Cerebellar cortex (tissue), 1 donor: ENCODE measurements at regions not wholly inside any gene's neighbourhood (a gene's known extent, or its start where the extent isn't known, plus 50 kb on each side); places are given as distances from the start of the nearest gene placed in this dataset.
"Not testable (repeated sequence)": the region's sequence is repeated elsewhere in the genome, so short reads cannot be mapped to it uniquely, and the experiment has no call there.

Experiments used
- DNase-seq: peaks from one replicate; pipeline ENCODE4 v3.0.0-alpha.2; 2015; ENCODE audit warnings: low spot score

DNA sequence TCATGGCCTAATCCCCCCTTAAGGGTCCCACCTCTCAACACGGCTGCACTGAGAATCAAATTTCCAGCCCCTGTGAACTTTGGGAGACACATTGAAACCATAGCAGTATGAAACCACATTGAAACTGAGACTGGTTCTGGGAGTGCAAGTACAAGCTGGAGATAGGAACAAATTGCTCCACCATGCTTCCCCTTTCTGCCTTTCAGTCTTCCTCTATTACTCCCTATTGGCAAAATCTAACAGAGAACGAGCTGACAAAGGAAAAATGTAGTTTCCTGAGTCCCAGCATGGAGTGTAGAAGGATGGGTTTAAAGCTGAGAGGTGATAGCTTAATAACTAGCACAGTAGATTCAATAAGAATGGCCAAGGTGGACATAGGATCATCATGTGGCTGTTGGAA lies 161.7 kb upstream of the RPL34 start:
- DNase-seq = no peak

DNA sequence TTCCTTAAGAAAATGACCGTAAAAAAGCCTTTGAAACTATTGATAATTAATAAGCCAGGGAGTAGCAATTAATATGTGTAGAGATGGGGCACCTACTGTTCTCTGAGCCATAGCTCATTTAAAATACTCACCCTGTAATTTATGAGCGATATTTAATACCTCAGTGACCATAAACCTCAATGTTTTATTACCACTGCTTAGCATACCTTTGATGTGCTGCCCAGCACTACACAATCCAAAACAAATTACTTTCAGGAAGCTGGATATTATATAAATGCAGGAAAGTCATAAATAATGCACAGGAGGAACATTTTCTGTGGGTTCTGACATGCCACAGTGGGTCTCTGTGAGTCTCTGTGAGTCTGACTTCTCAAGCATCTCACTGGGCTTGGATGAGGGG lies 166.1 kb upstream of the RPL34 start:
- DNase-seq = no peak

DNA sequence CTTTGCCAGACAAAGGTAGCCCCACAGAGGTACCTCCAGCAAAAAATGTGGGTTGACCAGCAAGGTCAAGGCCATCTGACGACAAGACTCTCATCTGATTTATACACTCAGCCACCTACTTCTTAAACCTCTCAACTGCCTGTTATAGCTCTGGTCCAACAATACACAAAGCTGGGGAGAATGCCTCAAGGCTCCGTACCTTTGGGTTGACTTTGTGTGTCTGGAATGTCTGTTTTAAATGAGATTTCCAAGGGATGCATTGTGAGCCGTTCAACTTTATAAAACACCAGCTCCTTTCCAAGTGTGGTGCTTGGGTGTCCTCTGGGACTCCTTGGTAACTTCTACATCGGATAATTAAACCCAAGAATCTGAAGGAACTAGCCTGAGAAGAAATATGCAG lies 167.0 kb upstream of the RPL34 start:
- DNase-seq = no peak

DNA sequence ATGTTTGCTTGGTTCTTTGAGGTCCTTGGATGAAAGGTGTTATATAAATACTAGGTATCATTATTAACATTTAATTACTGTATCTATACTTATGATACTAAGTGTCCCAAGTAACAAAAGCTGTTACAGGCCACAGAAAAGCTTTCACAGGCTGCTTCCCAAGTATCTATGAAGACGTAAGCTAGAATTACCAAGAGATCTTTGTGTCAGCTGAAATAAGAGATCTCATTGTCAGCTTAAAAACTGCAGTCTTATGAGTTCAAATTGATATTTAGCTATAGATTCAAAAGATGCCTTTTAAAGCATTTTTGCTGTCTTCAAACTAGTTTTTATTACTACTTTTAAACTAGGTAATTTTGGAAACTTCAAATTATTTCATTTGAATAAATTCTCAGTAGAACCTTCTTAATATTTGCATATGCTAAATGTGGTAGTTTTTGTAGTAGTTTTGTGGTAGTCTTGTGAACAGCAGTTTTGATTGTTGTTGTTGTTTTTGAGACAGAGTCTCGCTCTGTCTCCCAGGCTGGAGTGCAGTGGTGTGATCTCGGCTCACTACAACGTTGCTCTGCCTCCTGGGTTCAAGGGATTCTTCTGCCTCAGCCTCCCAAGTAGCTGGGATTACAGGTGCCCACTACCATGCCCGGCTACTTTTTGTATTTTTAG lies 170.0 kb upstream of the RPL34 start:
- DNase-seq = no peak

DNA sequence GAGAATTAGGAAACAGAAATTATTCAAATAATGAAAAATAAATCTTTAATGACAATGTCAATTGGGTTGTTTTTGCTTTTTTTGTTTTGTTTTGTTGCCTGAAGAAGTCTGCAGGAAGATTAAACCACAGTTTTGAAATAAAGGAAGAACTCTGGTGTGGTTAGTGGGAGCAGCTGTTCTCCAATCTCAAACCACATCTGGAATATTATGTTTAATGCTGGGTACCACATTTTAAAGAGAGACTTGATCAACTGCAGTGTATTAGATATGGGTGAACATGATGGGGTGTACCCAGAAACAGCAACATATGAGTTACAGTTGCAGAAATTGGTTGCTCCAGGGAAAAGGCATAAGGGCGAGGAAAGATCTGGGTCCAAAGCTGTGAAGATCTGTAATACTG lies 171.2 kb upstream of the RPL34 start:
- DNase-seq = no peak

DNA sequence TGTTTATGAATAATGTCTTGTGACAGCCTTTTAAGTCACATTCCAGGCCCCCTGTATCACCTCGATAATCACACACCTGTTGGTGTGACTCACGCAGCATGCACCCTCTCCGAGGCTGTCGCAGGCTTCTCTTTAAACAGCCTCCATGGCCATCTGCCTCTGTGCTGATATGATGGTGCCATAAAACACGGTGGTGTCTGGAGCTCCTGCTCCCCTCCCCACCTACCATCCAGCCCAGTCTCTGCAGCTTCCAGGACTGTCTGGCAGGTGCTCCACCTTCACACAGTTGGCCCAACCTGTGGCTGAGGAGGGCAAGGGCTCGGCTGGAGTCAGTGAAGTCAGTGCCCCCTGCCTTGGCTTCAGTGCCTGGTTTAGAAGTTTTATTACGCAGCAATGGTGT lies 173.8 kb upstream of the RPL34 start:
- no peak for DNase-seq

DNA sequence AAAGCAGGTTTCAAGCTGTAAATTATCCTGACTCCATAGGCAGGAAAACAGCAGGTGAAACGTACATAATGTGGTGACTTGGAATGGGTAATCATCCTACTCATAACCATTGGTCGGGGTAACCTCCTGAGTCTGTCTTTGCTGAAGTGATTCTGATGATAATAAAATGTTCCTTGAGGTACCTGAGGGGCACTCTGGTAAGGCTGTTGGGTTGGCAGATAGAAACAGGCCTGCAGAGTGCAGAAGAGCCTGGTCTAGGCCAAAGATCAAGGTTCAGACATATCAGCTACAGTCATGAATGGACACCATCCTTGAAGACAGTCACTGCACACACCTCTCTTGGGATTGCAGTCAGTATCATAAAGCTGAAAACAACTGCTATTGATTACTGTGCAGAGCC lies 174.7 kb upstream of the RPL34 start:
- DNase-seq = no peak

DNA sequence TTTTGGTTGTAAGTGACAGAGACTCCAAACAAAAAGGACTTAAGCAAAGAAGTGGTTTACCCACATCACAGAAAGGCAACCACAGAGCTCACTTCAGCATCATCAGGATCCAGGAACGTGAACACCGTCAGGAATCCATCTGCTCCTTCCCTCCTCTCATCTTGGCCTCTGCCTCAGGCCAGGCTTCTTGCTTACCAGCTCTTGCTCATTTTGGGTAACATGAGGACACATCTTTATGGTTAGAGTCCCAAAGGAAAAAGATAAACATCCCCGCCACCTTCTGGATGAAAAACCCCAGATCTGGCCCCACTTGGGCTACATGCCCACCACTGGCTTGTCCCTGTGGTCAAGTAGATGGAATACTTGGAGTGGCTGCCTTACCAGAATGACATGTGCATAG lies 176.8 kb upstream of the RPL34 start:
- no peak for DNase-seq

DNA sequence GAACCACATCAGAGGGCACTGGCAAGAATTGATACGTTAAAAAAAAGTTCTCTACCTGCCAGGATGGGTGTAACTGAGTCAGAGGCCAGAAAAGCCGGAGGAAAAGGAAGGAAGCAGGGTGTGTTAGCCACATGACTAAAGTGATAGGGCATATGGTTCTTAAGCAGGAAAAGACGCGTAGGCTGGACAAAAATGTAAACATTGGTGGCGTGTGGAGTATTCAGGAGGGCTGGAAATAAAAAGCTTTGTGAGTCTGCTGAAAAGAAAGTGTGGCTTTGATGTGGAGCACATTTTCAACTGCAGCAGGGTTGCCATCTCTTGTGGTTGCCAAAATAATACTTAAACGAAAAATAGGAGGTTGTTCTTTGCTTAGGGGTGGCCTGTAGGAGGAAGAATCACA lies 186.5 kb upstream of the RPL34 start:
- DNase-seq = no peak

DNA sequence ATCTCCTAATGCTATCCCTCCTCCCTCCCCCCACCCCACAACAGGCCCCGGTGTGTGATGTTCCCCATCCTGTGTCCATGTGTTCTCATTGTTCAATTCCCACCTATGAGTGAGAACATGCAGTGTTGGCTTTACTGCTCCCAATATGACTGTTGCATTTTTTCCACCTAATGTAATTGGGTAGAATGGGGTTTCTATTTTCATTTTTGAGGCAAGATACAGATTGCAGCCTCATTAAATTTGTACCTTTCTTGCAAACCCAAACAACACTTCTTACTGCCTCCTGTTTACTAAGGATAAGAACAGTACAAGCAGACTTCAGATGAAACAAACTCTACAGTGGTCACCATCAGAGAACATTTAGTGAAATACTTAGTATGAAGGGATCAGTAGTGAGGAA lies 187.0 kb upstream of the RPL34 start:
- not testable (repeated sequence) for DNase-seq

DNA sequence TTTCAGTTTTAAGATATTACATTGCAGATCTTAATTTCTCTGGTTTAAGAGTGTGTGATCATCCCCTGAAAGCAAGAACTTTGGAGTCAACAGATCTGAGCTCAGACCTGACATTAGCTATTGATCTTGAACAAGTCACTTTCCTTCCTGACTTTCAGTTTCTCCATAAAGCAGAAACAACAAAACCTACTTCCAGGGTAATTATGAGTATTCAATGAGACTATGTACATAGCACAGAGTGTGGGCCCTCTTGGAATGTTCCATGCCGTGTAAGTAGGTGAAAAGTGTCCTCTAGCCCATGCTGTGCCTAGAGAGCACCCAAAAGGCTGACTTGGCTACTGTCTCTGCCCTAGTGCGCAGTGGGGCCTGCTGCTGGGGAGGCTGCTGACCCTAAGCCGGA lies 188.0 kb upstream of the RPL34 start:
- DNase-seq = no peak

DNA sequence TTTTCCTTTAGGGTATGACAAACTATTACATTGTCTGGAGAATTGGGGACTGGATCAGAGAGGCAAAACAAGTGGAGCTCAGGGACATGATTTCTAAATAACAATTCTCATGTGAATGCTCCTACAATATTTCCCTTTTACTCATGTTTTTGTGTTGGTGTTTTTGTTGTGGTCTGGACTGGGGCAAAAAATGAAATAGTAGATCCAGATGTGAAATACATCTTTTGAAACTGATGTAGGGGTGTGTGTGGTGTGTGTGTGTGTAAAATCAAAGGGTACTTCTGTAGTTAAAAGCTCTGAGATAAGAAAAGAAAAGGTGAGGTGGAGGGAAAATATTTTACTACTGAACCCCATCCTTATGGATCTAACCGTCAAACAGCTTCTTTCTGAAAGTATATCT lies 188.4 kb upstream of the RPL34 start:
- DNase-seq = no peak

DNA sequence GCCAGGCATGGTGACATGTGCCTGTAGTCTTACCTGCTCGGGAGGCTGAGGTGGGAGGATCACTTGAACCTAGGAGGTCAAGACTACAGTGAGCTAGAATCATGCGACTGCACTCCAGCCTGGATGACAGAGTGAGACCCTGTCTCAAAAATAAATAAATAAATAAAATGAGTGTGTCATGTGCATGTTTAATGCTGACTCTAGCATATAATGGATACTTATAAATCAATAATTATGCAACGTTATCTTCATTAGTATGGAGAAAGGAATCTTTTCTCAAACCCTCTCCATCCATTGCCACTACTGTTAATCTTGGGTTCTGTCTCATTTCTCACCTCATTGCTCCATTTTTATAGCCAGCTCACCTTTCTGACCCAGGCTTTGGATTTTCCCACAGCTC lies 189.5 kb upstream of the RPL34 start:
- DNase-seq = no peak

DNA sequence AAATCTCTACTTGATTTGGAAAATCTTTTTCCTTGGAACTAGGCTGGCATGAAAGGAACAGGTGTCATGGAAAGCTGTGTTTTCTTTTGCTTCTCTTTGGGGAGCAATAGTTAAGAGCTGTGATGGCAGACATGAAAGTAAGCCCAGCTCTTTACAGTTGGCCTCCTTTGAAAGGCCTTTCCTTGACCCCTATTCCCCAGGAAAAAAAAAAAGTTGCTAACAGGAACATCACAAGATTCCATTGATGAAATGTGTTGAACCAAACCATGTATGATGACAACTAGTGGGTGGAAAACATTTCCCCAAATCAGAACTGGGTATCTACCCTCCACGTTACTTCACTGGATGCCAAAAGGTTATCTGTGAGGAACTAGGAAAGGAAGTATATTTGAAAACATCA lies 190.7 kb upstream of the RPL34 start:
- DNase-seq = no peak

DNA sequence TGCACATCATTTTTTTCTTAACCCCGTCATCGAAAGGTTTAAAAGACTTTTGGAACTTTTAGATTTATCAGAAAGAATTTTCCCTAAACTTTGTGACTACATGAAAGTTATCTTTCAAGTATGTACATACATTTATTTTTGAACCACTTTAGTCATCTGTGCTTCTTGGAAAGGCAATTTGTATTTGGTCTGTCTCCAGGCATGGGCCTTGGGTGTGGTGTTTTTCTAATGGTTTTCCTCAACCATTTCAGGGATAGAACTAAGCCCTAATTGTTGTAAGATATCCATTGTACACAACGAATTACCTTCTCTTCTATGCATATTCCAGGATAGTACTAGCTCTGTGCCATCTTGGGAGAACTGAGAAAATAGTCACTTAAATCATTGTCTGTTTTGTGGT lies 191.5 kb upstream of the RPL34 start:
- no peak for DNase-seq

DNA sequence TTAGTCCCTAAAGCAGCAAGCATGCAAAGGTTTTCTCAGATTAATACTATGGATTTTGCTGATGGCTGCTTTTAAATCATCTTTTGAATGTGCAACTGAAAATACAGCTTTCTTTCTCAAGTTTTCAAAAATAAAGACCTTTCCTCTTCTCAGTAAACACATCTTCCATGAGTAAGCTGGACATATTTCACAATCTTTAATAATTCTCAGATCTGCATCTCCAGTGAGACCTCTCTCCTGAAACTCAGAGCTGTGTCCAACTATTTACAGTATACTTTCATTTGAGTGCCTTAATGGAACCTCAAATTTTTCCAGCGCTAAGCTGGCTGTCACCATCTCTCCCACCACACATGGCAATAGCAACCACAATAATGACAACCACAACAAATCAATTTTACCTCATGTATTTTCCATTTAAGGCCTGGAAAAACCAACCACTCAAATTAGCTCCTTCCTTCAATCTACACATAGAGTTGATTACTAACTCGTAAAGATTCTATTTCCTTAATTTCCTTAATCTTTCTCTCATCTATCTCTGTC lies 192.4 kb upstream of the RPL34 start:
- DNase-seq = no peak

DNA sequence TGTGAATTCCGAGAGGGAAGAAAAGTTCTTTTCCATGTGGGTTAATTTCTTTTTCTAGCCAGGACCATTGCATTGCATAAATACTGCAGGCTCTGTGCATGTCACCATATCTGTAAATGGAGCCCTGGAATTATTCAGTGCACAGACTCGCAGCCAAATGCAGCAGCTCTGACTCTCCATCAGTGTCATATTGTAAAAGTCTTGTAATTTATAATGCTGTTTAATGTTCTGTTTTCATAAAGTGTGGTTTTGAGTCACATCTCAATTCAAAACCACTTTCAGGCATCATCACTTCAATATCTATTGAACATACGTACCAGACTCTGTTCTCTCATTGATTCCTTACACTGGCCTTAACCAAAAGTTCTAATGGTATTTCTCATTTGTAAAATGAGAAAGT lies 193.9 kb upstream of the RPL34 start:
- no peak for DNase-seq

DNA sequence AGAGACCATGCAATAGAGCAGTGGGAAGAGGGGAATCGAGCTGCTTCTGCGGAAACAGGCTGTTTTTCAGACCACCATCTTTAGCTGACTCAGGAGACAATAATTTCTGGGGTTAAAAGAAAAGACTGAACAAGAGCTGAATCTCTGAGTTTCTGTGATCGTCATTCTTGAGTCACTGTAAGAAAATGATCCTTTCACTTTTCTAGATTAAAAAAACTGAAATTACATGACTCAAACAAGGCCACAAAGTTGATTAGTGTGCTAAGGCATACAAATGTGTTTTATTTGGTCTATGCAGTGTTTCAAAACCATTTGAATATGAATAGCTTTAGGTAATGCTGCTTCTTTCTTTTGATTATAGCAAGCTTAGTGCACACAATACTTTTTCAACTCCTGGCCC lies 194.4 kb upstream of the RPL34 start:
- no peak for DNase-seq

DNA sequence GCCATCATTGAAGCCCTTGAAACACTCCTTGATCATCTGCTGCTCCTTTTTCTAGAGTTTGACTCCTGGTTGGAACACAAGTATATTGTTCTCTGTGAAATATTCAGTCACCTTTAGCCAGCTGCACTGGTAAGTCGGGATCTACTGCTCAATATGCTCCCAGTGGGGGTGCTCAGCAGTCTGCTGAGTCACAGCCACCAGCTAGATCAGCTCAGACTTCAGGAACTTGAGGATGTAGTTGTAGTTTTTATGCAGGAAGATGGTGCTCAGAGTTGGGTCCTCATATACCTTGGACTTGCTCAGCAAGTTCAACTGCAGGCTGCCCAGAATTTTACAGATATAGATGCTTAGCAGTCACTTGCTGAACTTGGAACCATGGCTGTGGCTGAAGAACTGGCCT lies 202.5 kb upstream of the RPL34 start:
- DNase-seq = no peak

DNA sequence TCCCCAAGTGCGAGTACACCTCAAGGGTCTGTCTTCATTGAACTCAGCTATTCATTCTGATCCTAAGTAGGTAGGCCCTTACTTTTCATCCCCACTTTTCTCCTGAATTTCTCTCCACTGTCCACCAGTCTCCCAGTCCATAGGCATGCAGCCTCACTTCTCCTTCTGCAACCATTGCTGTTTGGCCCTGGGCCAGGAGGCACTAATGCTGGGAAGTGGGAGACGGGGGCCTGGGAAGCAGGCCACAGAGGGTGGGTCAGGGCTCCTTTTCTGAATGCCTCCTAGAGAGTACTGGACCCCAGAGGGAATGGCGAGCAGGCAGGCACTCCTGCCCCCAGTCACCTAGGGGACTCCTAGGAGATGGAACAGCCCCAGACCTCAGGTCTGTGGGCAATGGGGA lies 203.5 kb upstream of the RPL34 start:
- no peak for DNase-seq

DNA sequence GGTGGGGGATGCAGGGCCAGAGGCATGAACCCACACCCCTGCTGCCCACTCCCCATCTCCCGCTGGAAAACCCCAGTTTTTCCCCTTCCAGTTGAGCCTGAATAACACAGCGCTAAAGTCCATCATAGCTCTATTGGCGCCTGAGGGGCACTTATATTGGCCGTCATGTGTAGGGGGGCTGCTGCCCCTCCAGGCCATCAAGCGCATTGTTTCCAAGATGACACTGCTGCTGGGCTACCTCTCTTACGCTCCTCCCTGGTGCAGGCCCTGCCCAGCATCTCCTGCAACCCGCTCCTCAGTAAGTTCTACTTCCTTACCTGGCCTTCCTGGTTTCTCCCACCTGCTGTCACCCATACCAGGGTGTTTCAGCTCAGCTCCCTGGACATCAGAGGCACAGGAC lies 205.0 kb upstream of the RPL34 start:
- no peak for DNase-seq

DNA sequence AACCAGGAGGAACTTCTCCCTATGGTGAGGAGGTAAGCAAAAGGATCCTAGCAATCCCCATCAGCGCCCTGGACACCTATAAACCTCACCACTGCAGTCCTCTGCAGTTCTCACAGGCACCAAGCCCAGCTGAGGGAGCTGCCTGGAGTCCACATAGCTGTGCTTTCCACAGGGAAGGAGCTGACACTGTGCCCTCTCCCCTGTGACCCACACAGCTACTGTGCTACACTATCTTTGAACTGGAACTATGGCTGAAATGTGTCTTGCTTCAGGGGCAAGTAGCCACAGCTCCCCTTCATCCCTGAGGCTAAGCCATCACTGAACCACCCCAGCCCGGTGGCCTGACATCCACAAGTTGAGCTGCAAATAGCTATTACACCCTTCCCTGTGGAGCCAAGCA lies 208.5 kb upstream of the RPL34 start:
- DNase-seq = no peak

DNA sequence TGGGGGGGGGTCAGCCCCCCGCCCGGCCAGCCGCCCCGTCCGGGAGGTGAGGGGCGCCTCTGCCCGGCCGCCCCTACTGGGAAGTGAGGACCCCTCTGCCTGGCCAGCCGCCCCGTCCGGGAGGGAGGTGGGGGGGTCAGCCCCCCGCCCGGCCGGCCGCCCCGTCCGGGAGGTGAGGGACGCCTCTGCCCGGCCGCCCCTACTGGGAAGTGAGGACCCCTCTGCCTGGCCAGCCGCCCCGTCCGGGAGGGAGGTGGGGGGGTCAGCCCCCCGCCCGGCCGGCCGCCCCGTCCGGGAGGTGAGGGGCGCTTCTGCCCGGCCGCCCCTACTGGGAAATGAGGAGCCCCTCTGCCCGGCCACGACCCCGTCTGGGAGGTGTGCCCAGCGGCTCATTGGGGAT lies 210.7 kb upstream of the RPL34 start:
- DNase-seq = not testable (repeated sequence)

DNA sequence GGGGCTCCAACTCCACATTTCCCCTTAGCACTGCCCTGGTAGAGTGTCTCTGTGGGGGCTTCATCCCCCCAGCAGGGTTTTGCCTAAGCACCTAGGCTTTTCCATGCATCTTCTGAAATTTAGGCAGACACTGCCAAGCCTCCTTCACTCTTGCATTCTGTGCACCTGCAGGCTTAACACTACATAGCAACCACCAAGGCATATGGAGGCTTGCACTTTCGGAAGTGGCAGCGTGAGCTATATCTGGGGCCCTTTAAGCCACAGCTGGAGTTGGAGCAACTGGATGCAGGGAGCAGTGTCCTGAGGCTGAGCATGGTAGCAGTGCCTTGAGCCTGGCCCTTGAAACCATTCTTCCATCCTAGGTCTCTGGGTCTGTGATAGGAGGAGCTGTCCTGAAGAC lies 214.8 kb upstream of the RPL34 start:
- no peak for DNase-seq

DNA sequence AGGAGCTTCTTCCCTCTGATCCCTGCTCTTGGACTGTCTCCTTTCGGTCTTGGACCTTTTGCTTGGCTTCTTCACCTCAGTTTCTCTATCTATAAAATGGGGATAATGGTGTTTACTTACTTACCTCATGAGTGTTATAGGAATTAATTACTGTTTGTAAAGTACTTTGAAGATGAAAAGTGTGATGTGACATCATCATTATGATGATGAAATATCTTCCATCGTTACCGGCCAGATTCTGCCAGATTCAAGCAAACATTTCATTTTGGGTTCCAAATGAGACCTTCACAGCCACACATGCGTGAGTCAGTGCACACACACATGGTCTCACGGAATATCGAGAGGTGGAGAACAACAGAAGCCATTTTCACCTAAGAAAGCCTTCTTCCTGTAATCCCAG lies 220.1 kb upstream of the RPL34 start:
- DNase-seq = no peak
